ENCODE measurements at regions not wholly inside any gene's neighbourhood (a gene's known extent, or its start where the extent isn't known, plus 50 kb on each side); places are given as distances from the start of the nearest gene placed in this dataset.
"Not testable (repeated sequence)": the region's sequence is repeated elsewhere in the genome, so short reads cannot be mapped to it uniquely, and the experiment has no call there.

- DNase-seq (ENCODE audit: low spot score): no peak
These were observed 139.0 kb upstream of the NCOR2 start for GRCh38 chr12:124706363-124706762.

GRCh38 chr12:124705545-124706138, 138.2 kb upstream of the NCOR2 start:
- DNase-seq (ENCODE audit: low spot score): no peak

- no peak for DNase-seq (ENCODE audit: low spot score)
These were observed 137.2 kb upstream of the NCOR2 start for GRCh38 chr12:124704619-124705018.

- DNase-seq (ENCODE audit: low spot score): no peak
These were observed 136.4 kb upstream of the NCOR2 start for GRCh38 chr12:124703856-124704255.

- DNase-seq (ENCODE audit: low spot score): no peak
These were observed 135.3 kb upstream of the NCOR2 start for GRCh38 chr12:124702736-124703135.

- DNase-seq (ENCODE audit: low spot score): no peak
These were observed 133.6 kb upstream of the NCOR2 start for GRCh38 chr12:124700810-124701592.

GRCh38 chr12:124699909-124700308, 132.5 kb upstream of the NCOR2 start:
- no peak for DNase-seq (ENCODE audit: low spot score)

GRCh38 chr12:124698998-124699305, 131.5 kb upstream of the NCOR2 start:
- no peak for DNase-seq (ENCODE audit: low spot score)

- peak; percentile 79 for DNase-seq (ENCODE audit: low spot score)
These were observed 131.0 kb upstream of the NCOR2 start for GRCh38 chr12:124698211-124698997.

GRCh38 chr12:124697722-124698121, 130.3 kb upstream of the NCOR2 start:
- not testable (repeated sequence) for DNase-seq (ENCODE audit: low spot score)

- DNase-seq (ENCODE audit: low spot score): no peak
These were observed 129.5 kb upstream of the NCOR2 start for GRCh38 chr12:124696693-124697476.

GRCh38 chr12:124695861-124696260, 128.4 kb upstream of the NCOR2 start:
- no peak for DNase-seq (ENCODE audit: low spot score)

- no peak for DNase-seq (ENCODE audit: low spot score)
These were observed 127.6 kb upstream of the NCOR2 start for GRCh38 chr12:124694846-124695497.

- no peak for DNase-seq (ENCODE audit: low spot score)
These were observed 126.8 kb upstream of the NCOR2 start for GRCh38 chr12:124694250-124694649.

GRCh38 chr12:124693111-124693723, 125.8 kb upstream of the NCOR2 start:
- no peak for DNase-seq (ENCODE audit: low spot score)

GRCh38 chr12:124692443-124692842, 125.0 kb upstream of the NCOR2 start:
- DNase-seq (ENCODE audit: low spot score): no peak

- DNase-seq (ENCODE audit: low spot score): no peak
These were observed 124.0 kb upstream of the NCOR2 start for GRCh38 chr12:124691429-124691828.

- no peak for DNase-seq (ENCODE audit: low spot score)
These were observed 122.2 kb upstream of the NCOR2 start for GRCh38 chr12:124689631-124690030.

- DNase-seq (ENCODE audit: low spot score): no peak
These were observed 121.1 kb upstream of the NCOR2 start for GRCh38 chr12:124688356-124688992.

GRCh38 chr12:124687917-124688316, 120.5 kb upstream of the NCOR2 start:
- no peak for DNase-seq (ENCODE audit: low spot score)
